ENCODE measurements at regions not wholly inside any gene's neighbourhood (a gene's known extent, or its start where the extent isn't known, plus 50 kb on each side); places are given as distances from the start of the nearest gene placed in this dataset.

DNA sequence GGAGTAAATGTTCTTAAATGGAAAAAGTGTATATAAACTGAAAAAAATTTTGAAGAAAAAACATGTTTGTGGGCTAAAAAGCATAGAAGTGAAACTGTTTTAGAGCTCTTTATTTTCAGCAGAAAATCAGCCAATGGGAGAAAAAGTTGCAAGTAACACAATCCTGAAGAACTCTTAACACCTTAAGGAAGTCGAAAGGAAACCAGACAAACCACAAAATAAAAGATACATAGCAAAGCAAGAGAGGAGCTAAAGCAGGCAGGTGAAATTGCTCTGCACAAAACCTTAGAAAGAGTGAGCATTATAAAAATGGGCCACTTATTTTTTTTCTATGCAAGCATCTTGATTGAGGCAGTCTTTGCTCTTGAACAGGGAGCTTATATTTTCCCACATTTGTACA, 300.5 kb downstream of the RAP2B start:
- TF ChIP-seq, protein P1, sequence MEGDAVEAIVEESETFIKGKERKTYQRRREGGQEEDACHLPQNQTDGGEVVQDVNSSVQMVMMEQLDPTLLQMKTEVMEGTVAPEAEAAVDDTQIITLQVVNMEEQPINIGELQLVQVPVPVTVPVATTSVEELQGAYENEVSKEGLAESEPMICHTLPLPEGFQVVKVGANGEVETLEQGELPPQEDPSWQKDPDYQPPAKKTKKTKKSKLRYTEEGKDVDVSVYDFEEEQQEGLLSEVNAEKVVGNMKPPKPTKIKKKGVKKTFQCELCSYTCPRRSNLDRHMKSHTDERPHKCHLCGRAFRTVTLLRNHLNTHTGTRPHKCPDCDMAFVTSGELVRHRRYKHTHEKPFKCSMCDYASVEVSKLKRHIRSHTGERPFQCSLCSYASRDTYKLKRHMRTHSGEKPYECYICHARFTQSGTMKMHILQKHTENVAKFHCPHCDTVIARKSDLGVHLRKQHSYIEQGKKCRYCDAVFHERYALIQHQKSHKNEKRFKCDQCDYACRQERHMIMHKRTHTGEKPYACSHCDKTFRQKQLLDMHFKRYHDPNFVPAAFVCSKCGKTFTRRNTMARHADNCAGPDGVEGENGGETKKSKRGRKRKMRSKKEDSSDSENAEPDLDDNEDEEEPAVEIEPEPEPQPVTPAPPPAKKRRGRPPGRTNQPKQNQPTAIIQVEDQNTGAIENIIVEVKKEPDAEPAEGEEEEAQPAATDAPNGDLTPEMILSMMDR (IDR thresholded peaks at IDR 0.05): no peak
- no peak for TF ChIP-seq POLR2A (IDR thresholded peaks at IDR 0.05)

All from heart left ventricle (tissue), 13 donors.